Calu3 (cell line): ENCODE measurements at regions not wholly inside any gene's neighbourhood (a gene's known extent, or its start where the extent isn't known, plus 50 kb on each side); places are given as distances from the start of the nearest gene placed in this dataset.

Source experiments
- BruUV-seq: library from RNA; stranded (reverse); fragments of 400-500 nt; replicated peaks from 2 replicates; lab custom pipeline; 2021; lab: Mats Ljungman, UMichigan
- CTCF ChIA-PET: fragments of 300-600 bp; sonication (Branson Sonifier 250); formaldehyde crosslinking; loops from one replicate; lab custom pipeline; 2022; ENCODE audit warnings: antibody characterized with exemption; lab: Charles Lee
- DNase-seq: peaks from one replicate; pipeline ENCODE4 v3.0.0; 2022
- H3K27ac Mint-ChIP-seq: one replicate; pipeline ENCODE4 v1.8.0; 2022; ENCODE audit warnings: mixed read lengths; ENCODE audit not compliant: unreplicated experiment
- H3K27me3 Mint-ChIP-seq: one replicate; pipeline ENCODE4 v1.8.0; 2022; ENCODE audit warnings: mixed read lengths; ENCODE audit not compliant: unreplicated experiment
- H3K36me3 Mint-ChIP-seq: one replicate; pipeline ENCODE4 v1.8.0; 2022; ENCODE audit warnings: mild to moderate bottlenecking, moderate library complexity, mixed read lengths; ENCODE audit not compliant: insufficient read depth, unreplicated experiment
- H3K4me1 Mint-ChIP-seq: one replicate; pipeline ENCODE4 v1.8.0; 2022; ENCODE audit warnings: mild to moderate bottlenecking, low read depth, mixed read lengths; ENCODE audit not compliant: unreplicated experiment
- H3K4me3 Mint-ChIP-seq: one replicate; pipeline ENCODE4 v1.8.0; 2022; ENCODE audit warnings: mild to moderate bottlenecking, low read depth, moderate library complexity, mixed read lengths; ENCODE audit not compliant: unreplicated experiment
- H3K9me3 Mint-ChIP-seq: one replicate; pipeline ENCODE4 v1.8.0; 2022; ENCODE audit warnings: low read depth, mixed read lengths; ENCODE audit not compliant: unreplicated experiment
- CTCF ChIP-seq: fragments of 200-600 bp; IDR thresholded peaks from one replicate; pipeline ENCODE4 v1.8.0; 2022; ENCODE audit warnings: antibody characterized with exemption; ENCODE audit not compliant: unreplicated experiment
- intact Hi-C: fragments of 100-400 bp; cut with micrococcal nuclease; formaldehyde crosslinking; loops from one replicate; pipeline ENCODE4 v1.10.0; 2022; ENCODE audit not compliant: unreplicated experiment

- no peak for DNase-seq
- H3K4me3 Mint-ChIP-seq: no peak overlapping the region
- H3K36me3 Mint-ChIP-seq: no peaks in the 10 kb centered on the region
- CTCF ChIA-PET: no interaction called here
- H3K9me3 Mint-ChIP-seq: no peaks in the 10 kb centered on the region
- H3K4me1 Mint-ChIP-seq: no peaks in the 10 kb centered on the region
- TF ChIP-seq CTCF: no peak
- BruUV-seq: no TSS peak
- H3K27me3 Mint-ChIP-seq: no peaks in the 10 kb centered on the region
- no peak overlapping the region for H3K27ac Mint-ChIP-seq
- intact Hi-C loops: no loop called here
Measured at GRCh38 chr12:58204071-58204470, 262.7 kb downstream of the ATP23 start.

DNA sequence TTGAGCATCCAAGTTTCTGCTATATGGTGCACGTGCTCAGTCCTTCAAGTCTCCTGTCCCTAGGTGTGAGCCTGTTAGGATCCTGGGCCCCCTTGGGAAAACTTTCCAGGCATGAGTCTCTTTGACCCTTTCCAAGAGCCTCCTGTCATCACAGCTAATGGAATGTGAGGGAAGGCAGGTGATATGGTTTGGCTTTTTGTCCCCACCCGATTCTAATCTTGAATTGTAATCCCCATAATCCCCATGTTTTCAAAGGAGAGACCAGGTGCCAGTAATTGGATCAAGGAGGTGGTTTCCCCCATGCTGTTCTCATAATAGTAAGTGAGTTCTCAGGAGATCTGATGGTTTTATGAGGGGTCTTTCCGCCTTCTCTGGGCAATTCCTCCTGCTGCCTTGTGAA lies 265.5 kb downstream of the ATP23 start:
- no peak overlapping the region for H3K4me3 Mint-ChIP-seq
- no peak for TF ChIP-seq CTCF
- intact Hi-C loops: no loop called here
- H3K4me1 Mint-ChIP-seq: no peaks in the 10 kb centered on the region
- no peak for DNase-seq
- no peaks in the 10 kb centered on the region for H3K27me3 Mint-ChIP-seq
- H3K36me3 Mint-ChIP-seq: no peaks in the 10 kb centered on the region
- CTCF ChIA-PET: no interaction called here
- no peak overlapping the region for H3K27ac Mint-ChIP-seq
- BruUV-seq: no TSS peak
- no peaks in the 10 kb centered on the region for H3K9me3 Mint-ChIP-seq

DNA sequence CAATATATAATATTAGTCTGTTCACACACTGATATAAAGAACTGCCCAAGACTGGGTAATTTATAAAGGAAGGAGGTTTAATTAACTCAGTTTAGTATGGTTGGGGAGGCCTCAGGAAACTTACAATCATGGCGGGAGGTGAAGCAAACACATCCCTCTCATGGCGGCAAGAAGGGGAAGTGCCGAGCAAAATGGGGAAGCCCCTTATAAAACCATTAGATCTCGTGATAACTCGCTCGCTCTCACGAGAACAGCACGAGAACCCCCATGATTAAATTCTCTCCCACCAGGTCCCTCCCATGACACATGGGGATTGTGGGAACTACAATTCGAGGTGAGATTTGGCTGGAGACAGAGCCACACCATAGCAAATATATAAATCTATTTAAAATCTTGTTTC lies 269.8 kb downstream of the ATP23 start:
- no TSS peak for BruUV-seq
- DNase-seq: no peak
- H3K4me1 Mint-ChIP-seq: no peaks in the 10 kb centered on the region
- no peak overlapping the region for H3K27ac Mint-ChIP-seq
- intact Hi-C loops: no loop called here
- no peaks in the 10 kb centered on the region for H3K36me3 Mint-ChIP-seq
- peaks cover 4% of the 10 kb centered on the region for H3K9me3 Mint-ChIP-seq
- CTCF ChIA-PET: no interaction called here
- no peaks in the 10 kb centered on the region for H3K27me3 Mint-ChIP-seq
- H3K4me3 Mint-ChIP-seq: no peak overlapping the region
- no peak for TF ChIP-seq CTCF

DNA sequence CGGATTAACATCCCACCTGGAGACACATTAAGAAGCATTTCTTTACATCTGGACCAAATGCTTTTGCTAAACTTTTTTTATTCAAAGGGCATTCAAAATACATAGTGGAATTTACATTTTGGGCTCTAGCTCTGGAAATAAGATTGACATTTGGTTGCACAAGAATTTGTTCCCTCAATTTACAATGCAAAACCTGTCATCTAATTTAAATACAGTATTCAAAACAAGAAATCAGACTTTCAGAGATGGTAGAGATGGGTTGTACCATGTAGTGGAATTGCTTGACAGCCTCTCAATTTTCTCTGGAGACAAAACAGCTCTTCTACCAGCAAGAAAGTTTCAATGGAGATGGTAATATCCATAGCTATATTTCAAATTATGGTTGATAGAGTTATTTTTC lies 275.8 kb downstream of the ATP23 start:
- no peak for DNase-seq
- intact Hi-C loops: no loop called here
- Mint-ChIP-seq H3K27me3 (no peaks in the 10 kb centered on the region), H3K36me3 (no peaks in the 10 kb centered on the region), H3K27ac (no peak overlapping the region), H3K9me3 (peaks cover 4% of the 10 kb centered on the region), H3K4me3 (no peak overlapping the region), H3K4me1 (no peaks in the 10 kb centered on the region)
- no peak for TF ChIP-seq CTCF
- CTCF ChIA-PET: no interaction called here
- BruUV-seq: no TSS peak
